Brain microvascular endothelial cell (primary cell): ENCODE measurements at regions not wholly inside any gene's neighbourhood (a gene's known extent, or its start where the extent isn't known, plus 50 kb on each side); places are given as distances from the start of the nearest gene placed in this dataset.

Experiments
- DNase-seq: peaks from one replicate; pipeline ENCODE4 v3.0.0-alpha.2; 2020
- H3K27ac ChIP-seq: fragments of 250-450 bp; sonication (Bioruptor Pico); 2 replicates; pipeline ENCODE4 v1.5.1; 2020; ENCODE audit warnings: mild to moderate bottlenecking, moderate library complexity
- H3K27me3 ChIP-seq: fragments of 250-450 bp; sonication (Bioruptor Pico); replicated peaks from 2 replicates; pipeline ENCODE4 v1.5.1; 2020; ENCODE audit warnings: mild to moderate bottlenecking
- H3K36me3 ChIP-seq: fragments of 250-450 bp; sonication (Bioruptor Pico); replicated peaks from 2 replicates; pipeline ENCODE4 v1.5.1; 2020; ENCODE audit warnings: mild to moderate bottlenecking
- H3K4me3 ChIP-seq: 2 replicates; pipeline ENCODE4 v1.5.1; 2011; ENCODE audit warnings: low read depth, mild to moderate bottlenecking, control low read depth, low read length, moderate library complexity
- in situ Hi-C: cut with HindIII; loops from 2 replicates; pipeline ENCODE4 v1.10.0; 2017; ENCODE audit warnings: low sequenced_read_pairs, low pct_ligation_motif_present
- TF ChIP-seq, protein P1 (sequence below): IDR thresholded peaks from 2 replicates; pipeline ENCODE4 v1.5.1; 2011; ENCODE audit warnings: low read depth, mild to moderate bottlenecking, moderate library complexity, low read length, control low read depth, inconsistent platforms; ENCODE audit errors: missing control alignments

- Histone ChIP-seq H3K27me3 (no peaks in the 10 kb centered on the region), H3K27ac (no peak overlapping the region), H3K36me3 (no peaks in the 10 kb centered on the region), H3K4me3 (no peak overlapping the region)
- DNase-seq: no peak
- in situ Hi-C loops: no loop called here
- TF ChIP-seq, protein P1, sequence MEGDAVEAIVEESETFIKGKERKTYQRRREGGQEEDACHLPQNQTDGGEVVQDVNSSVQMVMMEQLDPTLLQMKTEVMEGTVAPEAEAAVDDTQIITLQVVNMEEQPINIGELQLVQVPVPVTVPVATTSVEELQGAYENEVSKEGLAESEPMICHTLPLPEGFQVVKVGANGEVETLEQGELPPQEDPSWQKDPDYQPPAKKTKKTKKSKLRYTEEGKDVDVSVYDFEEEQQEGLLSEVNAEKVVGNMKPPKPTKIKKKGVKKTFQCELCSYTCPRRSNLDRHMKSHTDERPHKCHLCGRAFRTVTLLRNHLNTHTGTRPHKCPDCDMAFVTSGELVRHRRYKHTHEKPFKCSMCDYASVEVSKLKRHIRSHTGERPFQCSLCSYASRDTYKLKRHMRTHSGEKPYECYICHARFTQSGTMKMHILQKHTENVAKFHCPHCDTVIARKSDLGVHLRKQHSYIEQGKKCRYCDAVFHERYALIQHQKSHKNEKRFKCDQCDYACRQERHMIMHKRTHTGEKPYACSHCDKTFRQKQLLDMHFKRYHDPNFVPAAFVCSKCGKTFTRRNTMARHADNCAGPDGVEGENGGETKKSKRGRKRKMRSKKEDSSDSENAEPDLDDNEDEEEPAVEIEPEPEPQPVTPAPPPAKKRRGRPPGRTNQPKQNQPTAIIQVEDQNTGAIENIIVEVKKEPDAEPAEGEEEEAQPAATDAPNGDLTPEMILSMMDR: no peak
Observed at GRCh38 chr6:148602136-148602535, 144.7 kb upstream of the UST start.

- Histone ChIP-seq H3K4me3 (no peak overlapping the region), H3K36me3 (no peaks in the 10 kb centered on the region), H3K27me3 (no peaks in the 10 kb centered on the region), H3K27ac (no peak overlapping the region)
- in situ Hi-C loops: no loop called here
- TF ChIP-seq, protein P1: peak; percentile 75
- DNase-seq: no peak
Observed at GRCh38 chr6:148608199-148608951, 138.5 kb upstream of the UST start.

DNA sequence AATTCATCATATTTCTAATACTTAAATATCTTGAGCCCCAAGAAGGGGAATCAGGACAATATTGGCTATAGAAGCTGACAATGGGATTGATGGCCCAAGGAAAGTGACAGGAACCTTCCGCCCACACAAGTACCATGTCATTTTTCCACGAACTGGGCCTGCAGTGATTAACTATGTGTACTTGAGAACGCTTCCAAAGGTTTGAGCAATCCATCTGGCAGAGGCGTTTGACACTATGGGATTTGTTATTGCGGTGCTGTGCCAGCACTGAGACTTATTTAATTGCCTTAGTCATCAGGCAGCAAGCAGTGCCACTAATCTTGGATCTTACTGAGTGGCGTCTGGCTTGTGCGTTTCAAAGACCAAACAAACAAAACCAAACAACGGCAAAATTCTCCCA, 135.6 kb upstream of the UST start:
- no peak overlapping the region for H3K4me3 ChIP-seq
- no peak for DNase-seq
- TF ChIP-seq, protein P1: no peak
- H3K27ac ChIP-seq: no peak overlapping the region
- in situ Hi-C loops: no loop called here
- no peaks in the 10 kb centered on the region for H3K27me3 ChIP-seq
- no peaks in the 10 kb centered on the region for H3K36me3 ChIP-seq

- H3K4me3 ChIP-seq: no peak overlapping the region
- DNase-seq: no peak
- in situ Hi-C loops: no loop called here
- H3K36me3 ChIP-seq: no peaks in the 10 kb centered on the region
- no peaks in the 10 kb centered on the region for H3K27me3 ChIP-seq
- TF ChIP-seq, protein P1: no peak
- no peak overlapping the region for H3K27ac ChIP-seq
Observed at GRCh38 chr6:148612043-148612442, 134.8 kb upstream of the UST start.

DNA sequence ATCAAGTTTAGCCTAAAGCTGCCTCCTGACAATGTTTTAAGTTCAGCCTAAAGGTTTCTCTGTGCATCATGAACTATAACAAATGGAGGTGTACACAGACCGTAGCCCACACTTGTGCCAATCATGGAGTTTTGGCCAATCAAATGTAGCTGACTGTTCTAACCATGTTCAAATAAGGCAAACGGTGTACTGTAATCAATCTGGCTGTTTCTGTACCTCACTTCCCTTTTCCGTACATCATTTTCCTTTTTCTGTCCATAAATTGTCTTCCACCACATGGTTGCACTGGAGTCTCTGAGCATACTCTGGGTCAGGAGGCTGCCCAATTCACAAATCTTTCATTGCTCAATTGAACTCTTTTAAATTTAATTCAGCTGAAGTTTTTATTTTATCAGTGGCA, 132.2 kb upstream of the UST start:
- H3K36me3 ChIP-seq: no peaks in the 10 kb centered on the region
- DNase-seq: no peak
- H3K27ac ChIP-seq: no peak overlapping the region
- in situ Hi-C loops: no loop called here
- TF ChIP-seq, protein P1: no peak
- H3K4me3 ChIP-seq: no peak overlapping the region
- no peaks in the 10 kb centered on the region for H3K27me3 ChIP-seq

GRCh38 chr6:148616841-148617240, 130.0 kb upstream of the UST start:
- TF ChIP-seq, protein P1: no peak
- no peaks in the 10 kb centered on the region for H3K36me3 ChIP-seq
- H3K27me3 ChIP-seq: no peaks in the 10 kb centered on the region
- H3K27ac ChIP-seq: no peak overlapping the region
- DNase-seq: no peak
- in situ Hi-C loops: no loop called here
- no peak overlapping the region for H3K4me3 ChIP-seq
